CD4-positive, alpha-beta T cell (primary cell): ENCODE measurements at regions not wholly inside any gene's neighbourhood (a gene's known extent, or its start where the extent isn't known, plus 50 kb on each side); places are given as distances from the start of the nearest gene placed in this dataset.

Source experiments
- ATAC-seq: fragments of 200-7000 bp; cut with Tn5 transposase; one replicate; pipeline ENCODE4 v1.10.0; 2022; ENCODE audit warnings: mild to moderate bottlenecking; ENCODE audit not compliant: poor library complexity
- CTCF ChIA-PET: fragments of 350-600 bp; sonication (Branson Sonifier 250); formaldehyde crosslinking; loops from one replicate; lab custom pipeline; 2021; ENCODE audit warnings: antibody characterized with exemption, inconsistent platforms; lab: Charles Lee
- POLR2A ChIA-PET: fragments of 350-600 bp; sonication (Branson Sonifier 250); formaldehyde crosslinking; loops from one replicate; lab custom pipeline; 2021; ENCODE audit warnings: antibody characterized with exemption, inconsistent platforms; lab: Charles Lee
- DNase-seq, 14 experiments: peaks; one replicate each; pipeline ENCODE4 v3.0.0-alpha.2; 2013 to 2020; ENCODE audit warnings: mixed read lengths in 2 of 14
- H3K27ac ChIP-seq, 2 donors: one replicate each; pipeline versions ENCODE4 v1.5.1 to v1.7.0; 2013; ENCODE audit warnings: low read length in 2 of 2, low read depth in 1 of 2, mild to moderate bottlenecking in 1 of 2
- H3K27me3 ChIP-seq, 2 experiments: 1 replicate in 1 of 2; 2 replicates in 1 of 2; pipeline versions ENCODE4 v1.6.1 to v1.7.0; 2013; ENCODE audit warnings: low read length in 2 of 2, control low read depth in 1 of 2, mild to moderate bottlenecking in 1 of 2, moderate library complexity in 1 of 2; ENCODE audit not compliant: insufficient read depth in 2 of 2, control insufficient read depth in 1 of 2
- H3K36me3 ChIP-seq: one replicate; pipeline ENCODE4 v1.6.1; 2013; ENCODE audit warnings: low read length, control low read depth; ENCODE audit not compliant: insufficient read depth
- H3K4me1 ChIP-seq: one replicate; pipeline ENCODE4 v1.6.1; 2013; ENCODE audit warnings: low read length, control low read depth; ENCODE audit not compliant: insufficient read depth
- H3K4me3 ChIP-seq: one replicate; pipeline ENCODE4 v1.5.1; 2013; ENCODE audit warnings: mild to moderate bottlenecking, low read length, moderate library complexity
- H3K9me3 ChIP-seq, 2 experiments: 1 replicate in 1 of 2; 2 replicates in 1 of 2; pipeline versions ENCODE4 v1.6.1 to v1.7.0; 2013; ENCODE audit warnings: low read length in 2 of 2, mild to moderate bottlenecking in 2 of 2, control low read depth in 1 of 2, moderate library complexity in 1 of 2; ENCODE audit not compliant: control insufficient read depth in 1 of 2, insufficient read depth in 1 of 2
- H3K27ac Mint-ChIP-seq: one replicate; pipeline ENCODE4 v1.8.0; 2020; ENCODE audit warnings: mixed read lengths
- H3K27me3 Mint-ChIP-seq: one replicate; pipeline ENCODE4 v1.8.0; 2021; ENCODE audit warnings: mixed read lengths
- H3K36me3 Mint-ChIP-seq: one replicate; pipeline ENCODE4 v1.8.0; 2021; ENCODE audit warnings: low read depth, mixed read lengths
- H3K4me1 Mint-ChIP-seq: one replicate; pipeline ENCODE4 v1.8.0; 2021; ENCODE audit warnings: low read depth, mixed read lengths
- H3K4me3 Mint-ChIP-seq: one replicate; pipeline ENCODE4 v1.8.0; 2020; ENCODE audit warnings: mild to moderate bottlenecking, mixed read lengths
- H3K9me3 Mint-ChIP-seq: one replicate; pipeline ENCODE4 v1.8.0; 2020; ENCODE audit warnings: mixed read lengths
- intact Hi-C, 2 experiments: fragments of 100-400 bp; cut with DNase I in 1 of 2; cut with micrococcal nuclease in 1 of 2; formaldehyde crosslinking; loops; one replicate each; pipeline versions ENCODE4 v1.15.1 to v1.9.0; 2023 to 2025; cut with DNase I, micrococcal nuclease
- TF ChIP-seq, protein P1 (sequence below): fragments of 200-600 bp; IDR thresholded peaks from one replicate; pipeline ENCODE4 v1.8.0; 2022; ENCODE audit warnings: antibody characterized with exemption, mild to moderate bottlenecking

DNA sequence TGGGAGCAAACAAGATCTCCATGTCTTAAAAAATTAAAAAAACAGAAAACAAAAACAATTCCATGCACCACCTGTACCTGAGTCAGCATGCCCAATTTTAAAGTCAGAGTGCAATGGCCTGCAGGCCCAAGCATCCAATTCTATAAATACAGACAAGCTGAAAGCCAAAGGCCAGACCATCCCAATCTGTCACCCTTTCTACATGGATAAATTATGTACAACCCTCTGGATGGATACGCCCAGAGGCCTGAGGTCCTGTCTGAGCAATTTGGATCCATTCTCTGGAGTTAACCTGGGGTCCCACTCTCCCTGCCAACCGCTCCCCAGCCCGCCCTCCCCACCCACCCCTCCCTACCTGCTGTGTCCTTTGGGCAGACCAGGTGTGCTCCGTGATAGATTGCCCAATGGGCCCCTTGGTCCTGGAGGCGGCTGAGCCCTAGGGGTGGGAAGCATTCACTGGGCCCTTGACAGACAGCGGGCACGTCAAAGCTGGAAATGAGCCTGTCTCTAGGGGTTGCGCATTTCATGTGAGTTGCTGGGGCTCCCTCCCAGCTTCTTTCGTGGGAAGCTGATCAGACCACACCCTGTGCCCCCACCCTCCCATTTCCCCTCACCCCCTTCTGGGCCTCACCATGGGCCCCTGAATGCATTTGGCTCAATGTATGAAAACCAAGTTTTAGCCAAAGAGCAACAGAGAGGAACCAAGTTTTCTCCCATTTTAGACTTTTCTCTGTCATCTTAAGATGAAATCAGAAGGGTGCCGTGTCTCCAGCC, 171.3 kb downstream of the BCL11B start:
- Mint-ChIP-seq H3K27ac (no peak overlapping the region), H3K4me1 (peaks cover 15% of the 10 kb centered on the region), H3K4me3 (no peak overlapping the region), H3K9me3 (peaks cover 3% of the 10 kb centered on the region), H3K27me3 (no peaks in the 10 kb centered on the region), H3K36me3 (peaks cover 11% of the 10 kb centered on the region)
- TF ChIP-seq, protein P1, sequence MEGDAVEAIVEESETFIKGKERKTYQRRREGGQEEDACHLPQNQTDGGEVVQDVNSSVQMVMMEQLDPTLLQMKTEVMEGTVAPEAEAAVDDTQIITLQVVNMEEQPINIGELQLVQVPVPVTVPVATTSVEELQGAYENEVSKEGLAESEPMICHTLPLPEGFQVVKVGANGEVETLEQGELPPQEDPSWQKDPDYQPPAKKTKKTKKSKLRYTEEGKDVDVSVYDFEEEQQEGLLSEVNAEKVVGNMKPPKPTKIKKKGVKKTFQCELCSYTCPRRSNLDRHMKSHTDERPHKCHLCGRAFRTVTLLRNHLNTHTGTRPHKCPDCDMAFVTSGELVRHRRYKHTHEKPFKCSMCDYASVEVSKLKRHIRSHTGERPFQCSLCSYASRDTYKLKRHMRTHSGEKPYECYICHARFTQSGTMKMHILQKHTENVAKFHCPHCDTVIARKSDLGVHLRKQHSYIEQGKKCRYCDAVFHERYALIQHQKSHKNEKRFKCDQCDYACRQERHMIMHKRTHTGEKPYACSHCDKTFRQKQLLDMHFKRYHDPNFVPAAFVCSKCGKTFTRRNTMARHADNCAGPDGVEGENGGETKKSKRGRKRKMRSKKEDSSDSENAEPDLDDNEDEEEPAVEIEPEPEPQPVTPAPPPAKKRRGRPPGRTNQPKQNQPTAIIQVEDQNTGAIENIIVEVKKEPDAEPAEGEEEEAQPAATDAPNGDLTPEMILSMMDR = no peak
- no peak overlapping the region for H3K4me3 ChIP-seq
- POLR2A ChIA-PET = no interaction called here
- intact Hi-C loops = no loop called here
- no peaks in the 10 kb centered on the region for H3K4me1 ChIP-seq
- CTCF ChIA-PET = no interaction called here
- DNase-seq = no peak
- H3K36me3 ChIP-seq = no peaks in the 10 kb centered on the region
- ATAC-seq = no peak
- H3K27ac ChIP-seq = no peak overlapping the region
- H3K27me3 ChIP-seq = no peaks in the 10 kb centered on the region
- peaks cover 0 to 1% of the 10 kb centered on the region in 2 experiments for H3K9me3 ChIP-seq

DNA sequence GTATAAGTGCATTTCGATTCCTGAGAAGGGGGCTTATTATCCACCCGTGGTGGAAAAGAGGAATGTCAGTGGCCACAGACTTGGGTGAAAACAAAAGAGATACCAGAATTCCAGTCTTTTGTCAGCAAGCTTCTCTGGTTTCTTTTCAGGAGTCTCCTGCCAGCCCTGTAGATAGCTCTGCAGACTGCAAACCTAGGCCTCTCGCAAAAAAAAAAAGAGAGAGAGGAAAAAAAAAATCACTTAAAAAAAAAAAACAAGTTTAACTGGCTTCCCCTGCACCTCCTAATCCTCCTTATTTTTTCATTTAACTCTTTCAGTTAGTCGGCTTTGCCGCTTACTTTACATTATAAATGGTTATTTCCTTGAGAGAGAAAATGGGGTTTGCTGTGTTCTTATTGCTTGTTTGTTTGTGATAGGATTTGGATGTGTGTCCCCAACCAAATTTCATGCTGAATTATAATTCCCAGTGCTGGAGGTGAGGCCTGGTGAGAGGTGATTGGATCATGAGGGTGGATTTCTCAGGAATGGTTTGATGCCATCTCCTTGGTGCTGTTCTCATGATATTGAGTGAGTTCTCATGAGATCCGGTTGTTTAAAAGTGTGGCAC, 170.0 kb downstream of the BCL11B start:
- H3K36me3 Mint-ChIP-seq = peaks cover 13% of the 10 kb centered on the region
- intact Hi-C loops = no loop called here
- H3K27me3 Mint-ChIP-seq = no peaks in the 10 kb centered on the region
- ChIA-PET CTCF (no interaction called here), POLR2A (no interaction called here)
- Histone ChIP-seq H3K4me3 (no peak overlapping the region), H3K9me3 (peaks cover 4 to 5% of the 10 kb centered on the region in 2 experiments), H3K36me3 (no peaks in the 10 kb centered on the region), H3K27ac (no peak overlapping the region), H3K4me1 (no peaks in the 10 kb centered on the region), H3K27me3 (no peaks in the 10 kb centered on the region)
- no peak overlapping the region for H3K27ac Mint-ChIP-seq
- peaks cover 5% of the 10 kb centered on the region for H3K9me3 Mint-ChIP-seq
- peaks cover 15% of the 10 kb centered on the region for H3K4me1 Mint-ChIP-seq
- no peak overlapping the region for H3K4me3 Mint-ChIP-seq
- ATAC-seq (no peak), DNase-seq (no peak)
- TF ChIP-seq, protein P1 = no peak

DNA sequence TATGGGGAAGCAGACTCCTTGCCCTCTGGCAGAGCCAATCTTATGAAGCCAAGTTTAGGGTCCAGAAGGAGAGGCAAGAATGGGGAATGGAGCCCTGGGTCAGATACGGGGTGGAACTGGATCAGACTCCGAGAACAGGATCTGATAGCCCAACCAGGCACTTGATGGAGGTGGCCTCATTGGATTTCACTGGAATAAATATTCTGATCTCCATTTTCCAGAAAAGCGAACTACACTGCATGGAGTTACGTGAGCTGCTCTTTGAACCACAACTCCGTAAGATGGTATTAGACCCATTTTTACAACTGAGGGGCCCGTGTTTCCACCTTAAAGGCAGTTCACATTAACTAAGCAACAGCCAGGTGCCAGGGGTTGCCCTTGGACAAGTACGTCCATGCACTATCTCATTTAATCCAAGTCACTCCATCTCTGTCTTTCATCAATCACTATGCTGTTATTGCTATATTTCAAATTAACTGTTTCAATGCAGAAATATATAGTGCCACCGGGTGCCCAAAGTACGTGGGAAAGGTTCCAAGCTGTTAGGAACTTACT, 155.2 kb downstream of the BCL11B start:
- no peak overlapping the region for H3K27ac Mint-ChIP-seq
- ChIA-PET CTCF (no interaction called here), POLR2A (no interaction called here)
- intact Hi-C loops = no loop called here
- H3K9me3 ChIP-seq = peaks cover 8% of the 10 kb centered on the region in 2 experiments
- no peak for DNase-seq
- peaks cover 7% of the 10 kb centered on the region for H3K9me3 Mint-ChIP-seq
- ATAC-seq = no peak
- peaks cover 31% of the 10 kb centered on the region for H3K36me3 Mint-ChIP-seq
- H3K4me3 Mint-ChIP-seq = no peak overlapping the region
- no peak overlapping the region for H3K27ac ChIP-seq
- TF ChIP-seq, protein P1 = no peak
- no peaks in the 10 kb centered on the region for H3K27me3 Mint-ChIP-seq
- peaks cover 13% of the 10 kb centered on the region for H3K4me1 ChIP-seq
- peaks cover 5 to 10% of the 10 kb centered on the region in 2 experiments for H3K27me3 ChIP-seq
- H3K4me1 Mint-ChIP-seq = peaks cover 10% of the 10 kb centered on the region
- no peak overlapping the region for H3K4me3 ChIP-seq
- H3K36me3 ChIP-seq = no peaks in the 10 kb centered on the region
